Astrocyte of the spinal cord (primary cell): ENCODE measurements at regions not wholly inside any gene's neighbourhood (a gene's known extent, or its start where the extent isn't known, plus 50 kb on each side); places are given as distances from the start of the nearest gene placed in this dataset.

Experiments used
- DNase-seq: peaks from one replicate; pipeline ENCODE4 v3.0.0; 2011; ENCODE audit warnings: low read depth, low spot score
- H3K4me3 ChIP-seq: 2 replicates; pipeline ENCODE4 v1.5.1; 2011; ENCODE audit warnings: low read depth, mild to moderate bottlenecking, low read length, moderate library complexity
- CTCF ChIP-seq: IDR thresholded peaks from 2 replicates; pipeline ENCODE4 v1.5.1; 2012; ENCODE audit warnings: low read depth, mild to moderate bottlenecking, low read length, inconsistent platforms
- in situ Hi-C: cut with HindIII; loops from 2 replicates; pipeline ENCODE4 v1.10.0; 2017; ENCODE audit warnings: low sequenced_read_pairs

GRCh38 chr17:34443619-34444469 is 80.8 kb upstream of the CCL1 start:
- TF ChIP-seq CTCF, result no peak
- H3K4me3 ChIP-seq, result no peak overlapping the region
- DNase-seq, result no peak
- in situ Hi-C loops, result no loop called here

GRCh38 chr17:34442387-34443111 is 79.5 kb upstream of the CCL1 start:
- no peak for TF ChIP-seq CTCF
- H3K4me3 ChIP-seq, result no peak overlapping the region
- in situ Hi-C loops, result no loop called here
- no peak for DNase-seq

- no peak for DNase-seq
- TF ChIP-seq CTCF, result no peak
- in situ Hi-C loops, result no loop called here
- H3K4me3 ChIP-seq, result no peak overlapping the region
These were observed 74.2 kb upstream of the CCL1 start for GRCh38 chr17:34437188-34437587.

- DNase-seq, result no peak
- in situ Hi-C loops, result no loop called here
- H3K4me3 ChIP-seq, result no peak overlapping the region
- no peak for TF ChIP-seq CTCF
These were observed 73.6 kb upstream of the CCL1 start for GRCh38 chr17:34436607-34437006.

- in situ Hi-C loops, result no loop called here
- no peak for TF ChIP-seq CTCF
These were observed 72.3 kb upstream of the CCL1 start for GRCh38 chr17:34435182-34435928.

GRCh38 chr17:34434052-34434451 is 71.0 kb upstream of the CCL1 start:
- DNase-seq, result no peak
- no peak for TF ChIP-seq CTCF
- in situ Hi-C loops, result no loop called here
- H3K4me3 ChIP-seq, result no peak overlapping the region

More at GRCh38 chr17:34435182-34435928, 72.3 kb upstream of the CCL1 start:
- H3K4me3 ChIP-seq, result no peak overlapping the region
- no peak for DNase-seq
